GM12801 (cell line): ENCODE measurements at regions not wholly inside any gene's neighbourhood (a gene's known extent, or its start where the extent isn't known, plus 50 kb on each side); places are given as distances from the start of the nearest gene placed in this dataset.

Source experiments
- CTCF ChIP-seq: IDR thresholded peaks from one replicate; pipeline ENCODE4 v1.5.1; 2011; ENCODE audit warnings: control low read depth; ENCODE audit not compliant: insufficient read length; ENCODE audit errors: extremely low read depth

GRCh38 chr2:234570476-234570875 lies 73.6 kb upstream of the ARL4C start:
- no peak for TF ChIP-seq CTCF

DNA sequence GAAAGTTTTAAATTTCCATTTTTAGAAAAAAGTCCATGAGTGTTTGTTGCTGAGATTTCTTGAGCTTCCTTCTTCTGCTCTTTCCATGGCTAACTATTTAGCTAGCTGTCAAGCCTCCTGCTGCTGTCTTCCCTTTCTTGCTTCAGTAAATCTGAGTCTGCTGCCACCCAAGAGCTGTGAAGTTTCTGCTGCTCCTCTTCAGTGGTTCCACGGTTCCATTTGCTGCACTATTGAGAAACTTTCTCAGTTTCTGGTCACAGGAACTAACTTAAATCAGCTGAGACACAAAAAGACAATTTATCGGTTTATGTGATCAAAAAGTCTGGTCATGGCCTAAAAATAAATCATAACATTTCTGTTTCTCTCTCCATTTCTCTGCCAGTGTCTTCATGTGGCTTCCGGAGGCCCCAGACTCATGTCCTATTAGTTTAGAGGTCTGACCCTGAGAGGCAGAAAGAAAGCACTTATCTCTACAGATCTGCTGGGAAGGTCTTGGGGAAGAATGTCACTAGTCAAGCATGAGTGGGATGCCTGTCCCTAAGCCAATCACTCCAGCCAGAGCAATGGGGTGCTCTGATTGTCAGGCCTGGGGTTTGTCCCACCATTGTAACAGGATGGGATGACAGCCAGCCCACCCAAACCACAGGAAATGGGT lies 73.0 kb upstream of the ARL4C start:
- TF ChIP-seq CTCF = no peak

DNA sequence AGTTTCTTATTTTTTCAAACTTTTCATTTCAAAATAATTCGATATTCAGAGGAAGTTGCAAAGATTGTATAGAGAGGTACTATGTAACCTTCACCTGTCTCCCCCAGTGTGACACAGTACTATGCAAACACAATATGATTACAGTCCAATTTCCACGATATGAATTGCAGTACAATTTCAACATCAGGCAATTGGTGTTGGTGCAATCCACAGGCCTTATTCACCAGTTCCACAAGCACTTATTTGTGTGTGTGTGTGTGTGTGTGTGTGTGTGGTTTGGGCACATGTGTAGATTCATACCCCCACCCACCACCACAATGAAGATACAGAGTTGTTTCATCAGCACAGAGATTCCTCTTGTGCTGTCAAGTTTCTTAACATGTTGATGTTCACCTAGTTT lies 69.7 kb upstream of the ARL4C start:
- no peak for TF ChIP-seq CTCF

- TF ChIP-seq CTCF = no peak
Measured at GRCh38 chr2:234565842-234566619, 69.2 kb upstream of the ARL4C start.

GRCh38 chr2:234565201-234565600 lies 68.3 kb upstream of the ARL4C start:
- TF ChIP-seq CTCF = no peak

GRCh38 chr2:234564699-234565098 lies 67.8 kb upstream of the ARL4C start:
- no peak for TF ChIP-seq CTCF

DNA sequence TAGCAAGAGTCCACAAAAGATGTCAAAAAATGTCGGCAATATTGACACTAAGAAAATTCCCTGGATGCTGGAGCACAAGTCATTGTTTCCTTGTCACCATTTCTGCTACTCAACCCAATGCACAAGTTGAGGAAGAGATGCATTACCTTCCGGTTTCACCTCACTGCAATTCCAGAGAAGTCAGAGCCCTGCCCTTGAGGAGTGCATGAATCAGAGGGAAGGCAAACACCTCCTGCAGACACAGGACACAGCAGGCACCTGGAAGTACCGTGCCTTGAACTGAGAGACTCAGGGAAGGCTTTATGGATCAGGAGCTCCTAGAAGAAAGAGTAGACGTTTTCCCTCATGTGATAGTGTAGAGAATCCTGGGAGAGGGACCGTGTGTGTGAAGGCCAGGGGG lies 62.7 kb upstream of the ARL4C start:
- TF ChIP-seq CTCF = no peak
